Loucy (cell line): ENCODE measurements at regions not wholly inside any gene's neighbourhood (a gene's known extent, or its start where the extent isn't known, plus 50 kb on each side); places are given as distances from the start of the nearest gene placed in this dataset.

ENCODE experiments used
- H2AFZ ChIP-seq: fragments of 200-600 bp; sonication (generic); 2 replicates; pipeline ENCODE4 v1.6.0; 2016; ENCODE audit warnings: antibody characterized with exemption, mild to moderate bottlenecking, low read length, moderate library complexity
- H3F3A ChIP-seq: fragments of 200-600 bp; 2 replicates; pipeline ENCODE4 v1.6.0; 2016; ENCODE audit warnings: antibody characterized with exemption, low read depth, mild to moderate bottlenecking
- H3K27me3 ChIP-seq: fragments of 200-600 bp; sonication (generic); 2 replicates; pipeline ENCODE4 v1.6.1; 2014; ENCODE audit warnings: low read length, mild to moderate bottlenecking; ENCODE audit not compliant: insufficient read depth, poor library complexity, severe bottlenecking
- H3K36me3 ChIP-seq: fragments of 200-600 bp; sonication (generic); 2 replicates; pipeline ENCODE4 v1.6.1; 2016; ENCODE audit warnings: low read length; ENCODE audit not compliant: insufficient read depth
- H3K4me1 ChIP-seq: fragments of 200-600 bp; sonication (generic); 2 replicates; pipeline ENCODE4 v1.5.1; 2014; ENCODE audit warnings: low read length, mild to moderate bottlenecking; ENCODE audit not compliant: insufficient read depth, poor library complexity, severe bottlenecking
- H3K4me2 ChIP-seq: fragments of 200-600 bp; sonication (generic); 2 replicates; pipeline ENCODE4 v1.6.0; 2014; ENCODE audit warnings: antibody characterized with exemption, low read length, low read depth, mild to moderate bottlenecking; ENCODE audit not compliant: poor library complexity, severe bottlenecking
- H3K4me3 ChIP-seq: fragments of 200-600 bp; sonication (generic); 2 replicates; pipeline ENCODE4 v1.5.1; 2014; ENCODE audit warnings: low read length, mild to moderate bottlenecking, mixed read lengths; ENCODE audit not compliant: poor library complexity, severe bottlenecking
- H3K79me2 ChIP-seq: fragments of 200-600 bp; sonication (generic); 2 replicates; pipeline ENCODE4 v1.6.1; 2014; ENCODE audit warnings: low read length; ENCODE audit not compliant: insufficient read depth
- H3K9ac ChIP-seq: fragments of 200-600 bp; sonication (generic); 2 replicates; pipeline ENCODE4 v1.6.0; 2014; ENCODE audit warnings: mild to moderate bottlenecking, low read depth, low read length, moderate library complexity; ENCODE audit not compliant: poor library complexity, severe bottlenecking
- H3K9me2 ChIP-seq: fragments of 200-600 bp; sonication (generic); replicated peaks from 2 replicates; pipeline ENCODE4 v1.6.1; 2016; ENCODE audit warnings: low read depth, low read length, mixed read lengths
- H3K9me3 ChIP-seq: fragments of 200-600 bp; sonication (generic); 2 replicates; pipeline ENCODE4 v1.6.1; 2014; ENCODE audit warnings: mild to moderate bottlenecking, antibody characterized with exemption, low read length, low read depth; ENCODE audit not compliant: insufficient read depth
- H4K20me1 ChIP-seq: fragments of 200-600 bp; sonication (generic); 2 replicates; pipeline ENCODE4 v1.6.0; 2014; ENCODE audit warnings: antibody characterized with exemption, low read length, mild to moderate bottlenecking; ENCODE audit not compliant: insufficient read depth, poor library complexity, severe bottlenecking
- CTCF ChIP-seq: fragments of 200-600 bp; sonication (generic); conservative IDR thresholded peaks from 2 replicates; pipeline ENCODE4 v1.5.1; 2014; ENCODE audit warnings: mild to moderate bottlenecking, antibody characterized with exemption, low read length
- EZH2phosphoT487 ChIP-seq: fragments of 200-600 bp; IDR thresholded peaks from 2 replicates; pipeline ENCODE4 v1.6.1; 2018; ENCODE audit warnings: antibody characterized with exemption, mild to moderate bottlenecking, moderate library complexity, borderline replicate concordance

- no peaks in the 10 kb centered on the region for H3K4me1 ChIP-seq
- H3F3A ChIP-seq = no peaks in the 10 kb centered on the region
- H3K4me3 ChIP-seq = no peak overlapping the region
- TF ChIP-seq EZH2phosphoT487 = no peak
- TF ChIP-seq CTCF = no peak
- H3K36me3 ChIP-seq = no peaks in the 10 kb centered on the region
- H3K9ac ChIP-seq = no peak overlapping the region
- no peaks in the 10 kb centered on the region for H3K9me2 ChIP-seq
- no peaks in the 10 kb centered on the region for H4K20me1 ChIP-seq
- H3K4me2 ChIP-seq = no peak overlapping the region
- H3K9me3 ChIP-seq = no peaks in the 10 kb centered on the region
- H2AFZ ChIP-seq = no peak overlapping the region
- no peaks in the 10 kb centered on the region for H3K79me2 ChIP-seq
- H3K27me3 ChIP-seq = no peaks in the 10 kb centered on the region
Observed at GRCh38 chr20:61123751-61124368, 128.2 kb upstream of the CDH4 start.

- Histone ChIP-seq H2AFZ (no peak overlapping the region), H3K4me3 (no peak overlapping the region), H3K36me3 (no peaks in the 10 kb centered on the region), H3K4me2 (no peak overlapping the region), H4K20me1 (no peaks in the 10 kb centered on the region), H3K4me1 (peaks cover 5% of the 10 kb centered on the region), H3F3A (no peaks in the 10 kb centered on the region), H3K27me3 (no peaks in the 10 kb centered on the region), H3K79me2 (no peaks in the 10 kb centered on the region), H3K9me2 (no peaks in the 10 kb centered on the region), H3K9me3 (no peaks in the 10 kb centered on the region), H3K9ac (no peak overlapping the region)
- TF ChIP-seq EZH2phosphoT487 (no peak), CTCF (no peak)
Observed at GRCh38 chr20:61125076-61125475, 127.0 kb upstream of the CDH4 start.

GRCh38 chr20:61125546-61126180 lies 126.4 kb upstream of the CDH4 start:
- H3K4me3 ChIP-seq = no peak overlapping the region
- no peaks in the 10 kb centered on the region for H3K79me2 ChIP-seq
- H2AFZ ChIP-seq = no peak overlapping the region
- H3K9me3 ChIP-seq = no peaks in the 10 kb centered on the region
- no peak overlapping the region for H3K4me2 ChIP-seq
- H3K4me1 ChIP-seq = peaks cover 5% of the 10 kb centered on the region
- no peaks in the 10 kb centered on the region for H3F3A ChIP-seq
- TF ChIP-seq CTCF (no peak), EZH2phosphoT487 (no peak)
- H3K9me2 ChIP-seq = no peaks in the 10 kb centered on the region
- H3K27me3 ChIP-seq = no peaks in the 10 kb centered on the region
- no peak overlapping the region for H3K9ac ChIP-seq
- no peaks in the 10 kb centered on the region for H4K20me1 ChIP-seq
- no peaks in the 10 kb centered on the region for H3K36me3 ChIP-seq
